ENCODE measurements at regions not wholly inside any gene's neighbourhood (a gene's known extent, or its start where the extent isn't known, plus 50 kb on each side); places are given as distances from the start of the nearest gene placed in this dataset.

DNA sequence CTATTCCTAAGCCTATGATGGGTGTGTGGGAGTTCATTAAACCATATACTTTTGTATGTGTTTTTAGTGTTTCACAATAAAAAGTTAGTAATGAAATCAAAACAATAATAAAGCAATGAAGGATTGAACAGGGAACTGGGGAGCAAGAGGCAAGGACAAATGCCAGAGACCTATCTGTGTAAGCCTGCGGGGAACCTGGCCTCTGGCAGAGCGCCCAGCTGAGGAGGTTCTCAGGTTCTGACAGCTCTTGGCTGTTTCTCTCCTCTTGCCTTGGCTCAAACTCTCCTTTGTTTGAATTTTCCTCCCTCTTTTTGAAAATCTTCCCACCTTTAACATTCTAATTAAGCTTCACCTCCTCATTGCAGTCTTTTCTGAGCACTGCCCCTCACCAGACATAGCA lies 200.0 kb upstream of the NCKAP5 start:
- no peak for DNase-seq (ENCODE audit: low read depth)

DNA sequence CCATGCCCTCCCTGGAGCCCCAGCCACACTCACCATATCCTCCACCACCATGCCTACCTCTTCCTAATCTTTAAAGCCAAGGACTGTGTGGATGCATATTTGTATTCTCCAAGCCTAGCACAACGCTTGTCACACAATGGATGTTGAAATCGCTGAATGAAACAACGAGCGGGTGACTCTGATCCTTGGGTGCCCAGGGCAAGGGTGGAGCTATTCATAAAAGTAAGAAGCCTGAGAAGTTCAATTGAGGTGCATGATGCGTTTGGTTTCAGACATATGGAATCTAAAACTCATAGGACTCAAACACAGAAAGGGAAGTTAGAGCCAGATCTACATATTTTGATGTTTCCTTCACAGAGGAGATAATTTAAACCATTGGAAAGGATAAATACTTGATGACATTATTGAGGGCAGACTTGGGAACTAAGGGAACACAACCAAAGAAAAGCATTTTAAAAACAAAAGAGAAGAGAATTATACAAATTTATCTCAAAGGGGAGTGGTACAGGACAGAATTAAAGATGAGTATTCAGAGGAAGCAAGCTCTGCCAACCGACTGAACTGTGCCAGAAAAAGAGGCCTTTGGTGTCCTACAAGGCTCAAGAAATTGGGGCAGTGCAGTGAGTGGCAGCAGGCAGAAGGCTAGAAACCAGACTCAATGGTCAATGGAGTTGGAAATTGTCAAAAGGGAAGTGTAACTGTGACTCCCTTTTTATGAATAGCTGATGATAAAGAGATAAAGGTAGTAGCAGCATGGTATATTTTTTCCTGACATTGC lies 200.6 kb upstream of the NCKAP5 start:
- DNase-seq (ENCODE audit: low read depth), result no peak

DNA sequence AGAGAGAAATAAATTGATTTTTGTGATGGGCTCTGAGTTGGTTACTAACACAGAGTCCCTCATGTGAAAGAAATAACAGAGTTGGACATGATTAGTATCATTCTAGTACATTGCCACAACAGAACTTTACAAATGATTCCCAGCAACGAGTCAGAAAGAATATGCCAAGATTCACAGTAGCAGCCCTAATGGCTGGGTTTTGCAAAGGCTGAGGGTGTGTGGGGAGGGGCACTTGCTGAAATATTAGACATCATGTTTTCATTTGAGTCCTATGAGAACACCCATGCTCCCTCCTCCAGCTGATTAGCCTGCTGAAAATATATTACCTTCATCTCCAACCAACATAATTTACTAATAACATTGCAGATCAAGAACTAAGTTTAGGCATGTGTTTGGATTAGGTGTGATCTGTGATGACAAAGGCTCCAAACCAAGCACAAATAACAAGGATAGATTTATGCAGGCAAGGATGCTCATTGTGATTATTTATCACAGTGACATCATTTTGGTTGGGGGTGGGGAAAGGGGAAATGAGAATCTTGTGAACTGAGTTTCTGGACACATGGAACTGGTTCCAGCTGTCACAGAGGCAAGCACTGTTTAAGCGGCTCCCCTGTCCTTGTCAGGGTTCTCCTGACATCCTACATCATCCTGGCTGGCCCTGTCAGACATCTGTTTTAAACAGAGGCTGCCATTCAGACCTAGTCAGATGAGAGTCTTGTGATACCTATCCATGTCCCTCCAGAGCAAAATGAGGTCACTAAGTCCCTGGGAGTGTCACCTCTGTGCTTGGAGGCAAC lies 205.8 kb upstream of the NCKAP5 start:
- no peak for DNase-seq (ENCODE audit: low read depth)

DNA sequence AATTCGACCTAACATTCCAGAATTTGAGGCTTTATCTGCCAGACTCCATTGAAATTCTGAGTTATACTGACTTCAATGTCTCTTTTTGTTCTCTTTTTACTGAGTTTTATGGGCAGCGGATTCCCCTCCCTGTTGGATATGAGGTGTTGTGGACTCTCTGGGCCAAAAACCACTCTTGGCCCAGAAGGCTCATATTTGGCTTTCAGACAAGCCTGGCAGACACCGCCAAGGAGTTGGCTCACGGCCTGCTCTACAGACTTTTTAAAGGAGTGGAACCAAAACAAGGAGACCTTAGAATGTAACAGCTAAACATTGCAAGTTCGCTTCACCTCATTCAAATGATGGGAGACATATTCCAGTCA lies 206.4 kb upstream of the NCKAP5 start:
- no peak for DNase-seq (ENCODE audit: low read depth)

DNA sequence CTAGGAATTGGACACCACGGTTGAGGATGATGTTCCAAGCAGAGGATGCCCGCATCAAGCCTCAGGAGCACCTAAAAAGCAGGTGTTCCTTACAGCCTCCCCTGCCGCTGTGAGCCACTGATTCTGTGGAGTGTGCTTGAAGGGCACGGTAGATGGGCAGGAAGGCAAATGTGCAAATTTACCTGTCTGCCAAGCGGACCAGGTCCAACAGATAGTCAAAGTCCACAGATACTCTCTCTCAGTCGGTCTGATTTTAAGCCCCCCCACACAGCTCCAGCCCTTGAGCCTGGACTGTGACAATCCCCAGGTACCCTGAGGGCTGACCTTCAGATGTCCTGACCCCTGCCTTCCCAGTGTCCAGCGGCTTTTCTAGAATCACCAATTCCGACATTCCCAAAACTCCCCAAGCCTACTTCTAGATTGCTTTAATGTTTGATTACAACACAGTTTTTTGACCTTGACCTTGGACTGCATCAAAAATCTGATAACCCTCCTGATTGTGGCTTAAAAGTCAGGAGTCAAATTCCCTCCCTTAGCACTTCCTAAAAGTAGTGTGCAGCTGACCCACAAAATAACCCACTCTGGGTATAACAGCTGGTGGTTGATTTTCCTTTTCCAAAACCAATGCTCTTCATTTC lies 208.8 kb upstream of the NCKAP5 start:
- DNase-seq (ENCODE audit: low read depth), result no peak

DNA sequence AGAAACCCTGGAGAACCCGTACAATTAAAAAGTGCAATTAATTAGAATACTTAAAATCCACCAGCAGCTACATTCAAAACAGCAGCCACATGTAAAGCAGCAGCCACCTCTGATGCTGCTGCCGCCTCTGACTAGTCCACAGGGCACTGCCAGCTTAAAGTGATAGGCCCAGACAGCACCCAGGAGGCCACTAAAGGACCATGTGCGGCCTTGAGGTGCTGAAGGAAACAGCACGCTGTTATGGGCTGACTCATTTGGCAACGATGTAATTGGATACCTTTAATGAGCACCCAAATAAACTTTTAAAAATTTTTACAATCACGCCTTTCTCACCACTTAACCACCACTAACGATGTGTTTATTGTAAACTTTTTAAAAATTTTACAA lies 209.3 kb upstream of the NCKAP5 start:
- DNase-seq (ENCODE audit: low read depth), result no peak

DNA sequence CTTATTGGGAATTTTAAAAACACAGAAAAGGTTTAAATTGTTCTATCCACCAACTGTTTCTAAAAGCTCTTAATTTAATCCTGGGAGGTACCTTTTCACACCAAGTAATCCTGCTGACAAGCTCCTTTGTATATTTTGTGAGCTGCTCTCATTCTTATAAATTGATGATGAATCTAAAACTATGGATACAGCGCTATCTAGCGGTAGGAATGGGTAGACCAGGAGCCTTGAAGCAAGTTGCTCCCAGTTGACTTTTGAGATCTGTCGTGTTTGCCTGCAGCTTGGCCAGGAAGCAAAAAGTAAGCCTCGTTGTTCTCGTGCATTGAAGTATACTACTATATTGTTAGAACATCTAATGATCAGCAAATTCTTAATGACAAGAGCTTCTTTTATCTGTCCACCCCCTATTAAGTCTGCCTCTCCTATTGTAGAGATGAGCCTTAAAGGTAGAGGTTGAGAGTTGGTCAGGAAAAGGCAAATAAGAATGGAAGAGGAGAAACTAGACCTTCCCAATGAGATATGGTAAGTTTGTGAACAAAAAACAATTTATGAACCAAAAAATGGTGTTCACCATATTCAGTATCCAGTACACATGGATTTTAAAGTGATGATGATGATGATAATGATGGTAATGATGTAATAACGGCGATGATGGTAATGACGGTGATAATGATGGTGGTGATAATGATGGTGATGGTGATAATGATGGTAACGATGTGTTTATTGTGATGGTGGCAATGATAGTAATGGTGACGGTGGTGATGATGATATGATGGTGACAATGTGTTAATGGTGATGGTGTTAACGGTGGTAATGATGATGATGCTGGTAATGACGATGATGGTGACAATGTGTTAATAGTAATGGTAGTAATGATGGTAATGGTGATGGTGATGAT lies 212.1 kb upstream of the NCKAP5 start:
- DNase-seq (ENCODE audit: low read depth), result no peak

DNA sequence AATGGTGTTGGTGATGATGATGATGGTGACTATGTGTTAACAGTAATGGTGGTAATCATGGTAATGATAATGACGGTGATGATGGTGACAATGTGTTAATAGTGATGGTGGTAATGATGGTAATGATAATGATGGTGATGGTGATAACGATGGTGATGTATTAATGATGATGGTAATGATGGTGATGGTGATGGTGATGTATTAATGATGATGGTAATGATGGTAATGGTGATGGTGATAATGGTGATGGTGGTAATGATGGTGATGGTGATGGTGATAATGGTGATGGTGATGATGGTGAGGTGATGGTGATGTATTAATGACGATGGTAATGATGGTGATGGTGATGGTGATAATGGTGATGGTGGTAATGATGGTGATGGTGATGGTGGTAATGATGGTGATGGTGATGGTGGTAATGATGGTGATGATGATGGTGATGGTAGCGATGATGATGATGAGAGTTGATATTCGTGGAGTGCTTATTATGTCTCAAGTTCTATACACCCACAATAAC lies 212.8 kb upstream of the NCKAP5 start:
- DNase-seq (ENCODE audit: low read depth), result no peak

DNA sequence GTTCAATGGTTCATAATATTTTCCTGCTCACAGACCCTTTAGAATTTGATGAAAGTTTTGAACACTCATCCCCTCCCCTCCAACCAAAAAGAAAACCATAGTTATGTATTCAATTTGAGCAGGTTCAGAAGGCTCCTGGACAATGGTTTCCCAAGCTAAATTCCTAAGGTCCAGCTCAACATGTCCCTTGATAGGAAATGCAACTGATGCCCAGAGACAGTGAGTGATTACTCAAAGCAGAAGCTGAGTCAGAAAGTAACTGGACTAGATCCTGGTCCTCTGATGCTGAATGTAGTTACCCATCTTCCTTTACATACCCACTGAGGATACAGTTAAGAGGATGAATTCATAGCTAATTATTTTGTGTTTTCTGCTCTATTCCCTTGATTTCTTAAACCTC lies 218.9 kb upstream of the NCKAP5 start:
- no peak for DNase-seq (ENCODE audit: low read depth)

DNA sequence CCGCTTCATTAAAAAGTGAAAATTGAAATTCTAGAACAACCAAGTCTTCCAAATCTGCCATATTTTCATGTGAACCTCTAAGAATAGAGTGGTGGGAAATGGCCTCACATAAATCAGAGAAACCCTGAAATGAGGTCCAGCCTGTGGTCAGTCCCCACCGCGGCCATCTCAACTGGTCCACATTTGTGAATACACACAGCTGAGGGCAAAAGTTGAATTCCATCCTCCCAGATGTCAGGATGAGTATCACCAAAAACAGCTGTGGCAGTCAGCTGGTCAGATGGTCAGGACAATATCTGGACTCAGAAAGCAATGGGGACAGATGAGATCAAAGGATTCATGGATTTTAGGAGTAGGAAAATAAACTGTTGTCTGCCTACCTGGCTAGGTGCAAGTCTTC lies 219.4 kb upstream of the NCKAP5 start:
- DNase-seq (ENCODE audit: low read depth), result no peak

DNA sequence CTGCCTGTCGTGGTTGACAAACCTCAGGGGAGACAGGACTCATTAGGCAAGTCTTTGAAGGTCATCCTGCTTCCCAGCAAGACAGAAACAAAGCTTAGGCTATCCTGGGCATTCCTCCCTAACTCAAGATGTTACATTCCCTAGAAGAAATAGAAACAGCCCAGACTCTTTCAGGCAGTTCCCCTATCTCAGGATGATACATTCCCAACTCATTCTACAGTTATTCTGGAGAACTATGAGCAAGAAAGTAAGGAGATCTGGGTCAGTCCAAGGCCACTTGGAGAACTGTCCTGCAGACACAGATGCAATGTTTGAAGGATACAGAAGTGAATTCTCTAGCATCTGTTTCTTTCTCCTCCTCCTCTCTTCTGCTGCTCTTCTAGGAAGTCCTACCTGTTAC lies 220.1 kb upstream of the NCKAP5 start:
- DNase-seq (ENCODE audit: low read depth), result no peak

DNA sequence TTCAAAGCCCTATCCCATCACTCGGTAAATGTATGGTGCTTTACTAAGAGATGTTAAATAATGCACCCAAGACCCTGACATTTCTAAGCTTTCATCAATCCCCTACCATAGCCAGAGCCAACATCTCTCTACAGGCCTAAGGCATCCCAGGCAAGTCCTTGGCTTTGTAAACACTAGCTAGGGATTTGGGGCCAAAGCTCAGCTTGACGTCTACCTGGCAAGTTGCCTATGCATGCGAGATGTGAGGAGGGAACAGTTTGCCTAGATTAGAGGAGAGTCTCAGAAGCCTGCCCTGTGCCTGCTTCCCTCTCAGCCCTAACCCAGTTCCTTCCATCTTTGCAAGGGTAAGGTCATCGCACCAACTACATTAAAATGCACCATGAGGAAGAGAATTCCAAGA lies 221.5 kb upstream of the NCKAP5 start:
- DNase-seq (ENCODE audit: low read depth), result no peak

DNA sequence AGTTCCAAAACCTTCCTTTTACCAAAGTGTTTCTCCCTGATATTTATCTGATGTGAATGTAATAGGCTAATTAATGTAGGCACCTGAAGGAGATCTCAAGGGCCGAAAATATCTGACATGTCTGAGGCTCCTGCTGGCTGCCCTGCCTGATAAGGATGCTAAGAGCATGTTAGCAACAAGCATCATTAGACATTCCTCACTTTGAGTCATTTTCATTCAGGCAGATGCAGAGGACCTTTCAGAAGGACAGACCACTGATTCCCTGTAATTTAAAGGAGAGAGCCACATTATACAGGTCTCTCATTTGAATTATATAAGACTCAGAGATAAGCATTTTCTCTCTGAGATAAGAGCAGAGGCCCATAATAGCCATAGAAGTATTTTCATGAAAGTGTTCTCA lies 222.4 kb upstream of the NCKAP5 start:
- no peak for DNase-seq (ENCODE audit: low read depth)

DNA sequence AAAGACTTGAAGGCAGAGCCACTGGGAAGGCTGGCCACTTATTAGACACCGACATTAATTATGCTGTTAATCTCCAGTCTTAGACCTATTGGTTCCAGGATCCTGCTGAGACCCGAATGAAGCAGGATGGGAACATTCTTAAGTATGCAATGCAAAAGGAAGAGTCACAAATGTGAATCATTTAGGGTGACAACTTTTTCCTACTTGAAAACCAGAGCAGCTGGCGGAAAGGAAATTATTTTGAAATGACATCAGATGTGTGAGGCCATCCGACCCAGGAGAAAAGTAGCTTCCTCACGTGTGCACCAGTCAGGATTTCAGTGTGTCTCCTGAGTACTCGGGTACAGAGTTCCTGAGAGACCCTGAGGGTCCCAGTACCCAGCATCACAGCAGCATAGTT lies 222.9 kb upstream of the NCKAP5 start:
- no peak for DNase-seq (ENCODE audit: low read depth)

DNA sequence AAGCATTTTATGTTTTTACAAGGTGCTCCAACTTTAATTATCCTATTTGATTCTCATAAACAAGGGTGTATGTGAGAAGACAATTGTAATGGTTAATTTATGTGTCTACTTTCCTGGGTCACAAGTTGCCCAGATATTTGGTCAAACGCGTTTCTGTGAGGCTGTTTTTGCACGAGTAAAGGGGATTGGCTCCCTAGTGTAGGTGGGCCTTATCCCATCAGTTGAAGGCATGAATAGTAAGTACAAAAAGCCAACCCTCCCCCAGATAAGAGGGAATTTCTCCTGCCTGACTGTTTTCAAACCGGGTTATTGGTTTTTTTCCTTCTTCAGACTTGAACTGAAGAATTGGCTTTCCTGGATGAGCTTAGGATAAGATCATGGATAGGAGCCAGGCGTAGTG lies 224.0 kb upstream of the NCKAP5 start:
- no peak for DNase-seq (ENCODE audit: low read depth)

DNA sequence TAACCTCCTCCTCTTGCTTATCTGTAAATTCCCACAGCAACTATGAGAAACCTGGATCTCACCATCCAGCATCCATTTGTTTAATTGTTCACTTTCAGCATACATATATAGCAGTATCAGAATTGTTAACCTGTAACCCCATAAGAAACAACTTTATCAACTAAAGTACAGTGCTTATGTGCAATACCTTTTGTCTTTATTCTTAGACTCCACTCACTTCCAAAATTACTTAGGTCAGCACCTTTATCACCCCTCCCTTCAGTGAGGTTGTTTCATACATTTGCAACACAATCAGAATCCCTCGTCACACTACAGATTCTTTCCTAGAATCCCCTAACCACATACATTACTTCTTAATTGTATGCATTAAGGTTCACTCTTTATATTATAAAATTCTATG lies 225.9 kb upstream of the NCKAP5 start:
- no peak for DNase-seq (ENCODE audit: low read depth)

DNA sequence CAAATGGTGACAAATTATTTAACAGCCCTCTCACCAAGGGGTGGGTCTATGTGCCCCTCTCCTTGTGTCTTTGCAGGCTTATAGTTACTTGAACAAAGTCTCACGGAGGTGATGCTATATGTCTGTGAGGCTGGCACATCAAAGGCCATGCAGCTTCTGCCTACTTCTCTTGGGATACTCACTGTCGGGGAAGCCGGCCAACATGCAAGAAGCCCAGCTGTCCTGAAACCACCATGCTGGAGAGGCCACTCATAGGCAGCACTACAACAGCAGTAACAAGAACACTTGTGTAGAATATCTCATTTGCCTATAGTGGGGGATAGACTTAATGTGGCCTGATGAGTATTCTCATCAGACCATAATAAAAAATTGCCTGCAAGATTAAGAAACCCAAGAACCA lies 233.7 kb upstream of the NCKAP5 start:
- DNase-seq (ENCODE audit: low read depth), result no peak

DNA sequence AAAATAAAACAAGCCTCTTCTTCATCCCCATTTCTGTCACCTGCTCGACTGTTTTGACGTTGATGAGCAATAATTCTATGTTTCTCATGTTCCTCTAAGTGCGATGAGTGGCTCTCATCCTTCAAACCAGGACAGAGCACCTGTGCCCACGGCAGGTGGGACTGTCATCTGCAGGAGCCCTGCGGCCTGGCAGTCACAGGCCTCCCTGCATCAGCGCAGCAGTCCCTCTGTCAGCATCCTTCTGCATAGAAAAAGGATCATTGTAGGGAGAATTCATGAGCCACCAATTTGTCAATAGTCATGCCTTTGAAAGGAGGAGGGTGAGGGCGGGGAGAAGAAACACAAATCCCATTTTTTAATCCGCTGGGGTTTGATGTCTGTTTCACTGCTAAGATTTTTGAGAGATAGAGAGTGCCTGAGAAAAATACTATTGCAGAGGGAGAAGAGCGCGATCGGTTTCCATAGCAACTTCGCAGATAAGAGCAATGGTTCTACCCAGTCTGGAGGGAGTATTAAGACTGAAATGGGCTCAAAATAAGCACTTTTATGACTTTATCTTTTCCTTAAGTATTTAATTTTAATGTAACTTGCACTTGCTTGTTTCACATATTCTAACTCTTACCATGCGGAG lies 234.3 kb upstream of the NCKAP5 start:
- DNase-seq (ENCODE audit: low read depth), result no peak

DNA sequence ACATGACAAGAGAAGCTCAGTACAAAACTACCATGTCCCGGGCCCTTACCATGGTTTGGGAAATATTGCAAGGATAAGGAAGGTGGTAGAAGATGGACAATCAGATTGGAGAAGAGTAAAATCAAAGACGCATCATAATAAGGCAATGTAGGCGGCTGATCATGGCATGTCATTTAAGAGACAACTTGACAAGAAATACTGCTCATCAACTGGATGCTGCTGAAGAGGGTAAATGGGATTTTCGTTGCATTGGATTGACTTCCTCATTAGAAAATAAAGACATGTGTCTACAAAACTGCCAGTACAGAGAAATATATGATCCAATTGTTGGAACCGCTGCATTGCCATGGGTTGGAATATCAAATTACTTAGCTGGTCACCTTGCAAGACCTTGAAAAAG lies 238.3 kb upstream of the NCKAP5 start:
- DNase-seq (ENCODE audit: low read depth), result no peak

DNA sequence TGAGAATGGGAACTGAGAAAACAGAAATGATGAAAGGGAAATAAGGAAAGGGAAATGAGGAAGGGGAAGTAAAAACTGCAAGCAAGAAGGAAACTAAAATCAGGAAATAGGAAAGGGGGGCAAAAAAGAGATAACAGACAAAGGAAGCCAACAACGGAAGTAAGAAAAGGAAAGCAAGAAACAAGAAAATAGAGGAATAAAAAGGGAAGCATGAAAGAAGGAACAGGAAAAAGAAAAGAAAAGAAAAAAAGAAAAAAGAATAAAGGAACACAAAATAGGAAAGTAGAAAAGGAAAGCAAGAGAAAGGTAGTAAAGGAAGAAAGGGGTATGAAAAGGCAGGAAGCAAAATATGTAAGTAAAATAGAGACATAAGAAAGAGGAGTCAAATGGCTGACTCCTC lies 241.2 kb upstream of the NCKAP5 start:
- DNase-seq (ENCODE audit: low read depth), result no peak

DNA sequence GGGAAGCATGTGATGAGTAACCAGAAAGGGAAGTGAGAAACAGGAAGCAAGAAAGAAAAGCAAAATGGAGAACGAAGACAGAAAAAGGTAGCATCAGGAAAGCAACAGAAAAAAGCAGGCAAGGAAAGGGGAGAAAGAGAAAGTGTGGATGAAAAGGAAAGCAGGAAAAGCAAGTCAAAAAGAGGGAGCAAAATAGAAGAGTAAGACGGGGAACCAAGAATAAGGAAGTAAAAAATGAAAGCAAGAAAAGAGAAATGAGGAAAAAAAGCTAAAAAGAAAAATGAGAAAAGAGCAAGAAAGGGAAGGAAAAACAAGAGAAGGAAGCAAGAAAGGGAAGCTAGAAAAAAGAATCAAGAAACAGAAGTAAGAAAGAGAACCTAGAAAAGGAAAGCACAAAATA lies 242.3 kb upstream of the NCKAP5 start:
- no peak for DNase-seq (ENCODE audit: low read depth)
